K562 (cell line): ENCODE measurements at regions not wholly inside any gene's neighbourhood (a gene's known extent, or its start where the extent isn't known, plus 50 kb on each side); places are given as distances from the start of the nearest gene placed in this dataset.

Experiments used
- BCLAF1 ChIP-seq, 2 experiments: fragments of 450-650 bp in 1 of 2; IDR thresholded peaks; 2 replicates each; pipeline ENCODE4 v1.6.1; 2011 to 2017; ENCODE audit warnings: low read depth in 2 of 2, antibody characterized with exemption in 1 of 2, borderline replicate concordance in 1 of 2, low read length in 1 of 2, mild to moderate bottlenecking in 1 of 2, mixed read lengths in 1 of 2; ENCODE audit not compliant: control insufficient read depth in 1 of 2
- CCNT2 ChIP-seq: IDR thresholded peaks from 2 replicates; pipeline ENCODE4 v1.6.1; 2011; ENCODE audit warnings: borderline replicate concordance, low read depth, mild to moderate bottlenecking, moderate library complexity, mixed read lengths, low read length; ENCODE audit not compliant: insufficient read length; ENCODE audit errors: extremely low read depth
- EZH2 ChIP-seq: IDR thresholded peaks from 2 replicates; pipeline ENCODE4 v1.6.1; 2012; ENCODE audit warnings: low read depth, mild to moderate bottlenecking, inconsistent platforms, low read length, borderline replicate concordance
- KDM4B ChIP-seq, 2 experiments: fragments of 450-650 bp in 1 of 2; sonication (generic) in 1 of 2; IDR thresholded peaks; 2 replicates each; pipeline ENCODE4 v1.6.1; 2016 to 2017; ENCODE audit warnings: borderline replicate concordance in 2 of 2, antibody characterized with exemption in 1 of 2, low read depth in 1 of 2, mild to moderate bottlenecking in 1 of 2
- MAFK ChIP-seq: IDR thresholded peaks from 2 replicates; pipeline ENCODE4 v1.6.1; 2011; ENCODE audit warnings: low read length, improper control_type of control experiment
- NFXL1 ChIP-seq: fragments of 450-650 bp; formaldehyde crosslinking; IDR thresholded peaks from 2 replicates; pipeline ENCODE4 v1.4.0; 2021; ENCODE audit warnings: mild to moderate bottlenecking
- POLR2A ChIP-seq: fragments of 450-650 bp; conservative IDR thresholded peaks from 2 replicates; pipeline ENCODE4 v1.6.1; 2016
- RAD21 ChIP-seq, 2 experiments: fragments of 250-450 bp in 1 of 2; fragments of 450-650 bp in 1 of 2; sonication (Bioruptor Pico) in 1 of 2; formaldehyde crosslinking in 1 of 2; IDR thresholded peaks in 1 of 2; conservative IDR thresholded peaks in 1 of 2; 2 replicates each; pipeline versions ENCODE4 v1.4.0 to v1.8.0; 2020 to 2022; ENCODE audit warnings: mild to moderate bottlenecking in 2 of 2, moderate library complexity in 1 of 2
- REST ChIP-seq, 2 experiments: fragments of 450-650 bp; formaldehyde crosslinking in 1 of 2; IDR thresholded peaks; 2 replicates each; pipeline versions ENCODE4 v1.4.0 to v1.6.1; 2014 to 2020; ENCODE audit warnings: mild to moderate bottlenecking in 2 of 2, borderline replicate concordance in 1 of 2, low read depth in 1 of 2
- SIN3A ChIP-seq, 2 experiments: fragments of 150-350 bp in 1 of 2; IDR thresholded peaks; 2 replicates each; pipeline ENCODE4 v1.6.1; 2011 to 2016; ENCODE audit warnings: borderline replicate concordance in 2 of 2, low read depth in 2 of 2, low read length in 2 of 2, mild to moderate bottlenecking in 2 of 2, moderate library complexity in 2 of 2; ENCODE audit not compliant: control insufficient read depth in 1 of 2
- SMARCC2 ChIP-seq: fragments of 450-650 bp; IDR thresholded peaks from 2 replicates; pipeline ENCODE4 v1.6.1; 2017; ENCODE audit warnings: antibody characterized with exemption, moderate library complexity, mild to moderate bottlenecking, low read depth
- XRCC5 ChIP-seq: fragments of 200-400 bp; formaldehyde crosslinking; IDR thresholded peaks from 2 replicates; pipeline ENCODE4 v1.6.1; 2017; ENCODE audit warnings: low read depth, mild to moderate bottlenecking, low read length
- ZKSCAN1 ChIP-seq: fragments of 150-350 bp; IDR thresholded peaks from 2 replicates; pipeline ENCODE4 v1.6.1; 2016; ENCODE audit warnings: low read depth, low read length
- ZNF395 ChIP-seq: fragments of 200-800 bp; sonication (Bioruptor generic); IDR thresholded peaks from 2 replicates; pipeline ENCODE4 v1.6.1; 2017; ENCODE audit warnings: missing genetic modification characterization, missing compliant biosample characterization

- TF ChIP-seq ZNF395 (CRISPR knock-in tag) (no peak), CCNT2 (no peak), MAFK (no peak), REST (IDR thresholded peaks at IDR 0.05; ENCODE audit: borderline replicate concordance) (no peak), REST (CRISPR knock-in tag; IDR thresholded peaks at IDR 0.05; ENCODE audit: low read depth) (no peak), SIN3A (IDR thresholded peaks at IDR 0.05; ENCODE audit: borderline replicate concordance in 2 of 2, control insufficient read depth in 1 of 2, low read depth in 2 of 2, low read length in 2 of 2) (no peak), BCLAF1 (IDR thresholded peaks at IDR 0.05; ENCODE audit: borderline replicate concordance in 1 of 2, control insufficient read depth in 1 of 2, low read depth in 2 of 2, low read length in 1 of 2) (no peak), RAD21 (CRISPR knock-in tag; conservative IDR thresholded peaks at IDR 0.05 in 1 of 2, IDR thresholded peaks at IDR 0.05 in 1 of 2) (no peak), ZKSCAN1 (no peak), EZH2 (no peak), XRCC5 (no peak), NFXL1 (CRISPR knock-in tag) (no peak), POLR2A (no peak), SMARCC2 (no peak), KDM4B (IDR thresholded peaks at IDR 0.05; ENCODE audit: borderline replicate concordance in 2 of 2, low read depth in 1 of 2) (no peak)
Measured at GRCh38 chr1:224053456-224053855, 60.5 kb upstream of the FBXO28 start.
